Ramos (cell line): ENCODE measurements at regions not wholly inside any gene's neighbourhood (a gene's known extent, or its start where the extent isn't known, plus 50 kb on each side); places are given as distances from the start of the nearest gene placed in this dataset.

Experiments used
- in situ Hi-C: fragments of 300-500 bp; cut with MboI; formaldehyde crosslinking; loops from one replicate; pipeline ENCODE4 v1.14.3; 2022; ENCODE audit warnings: low sequenced_read_pairs; ENCODE audit not compliant: unreplicated experiment

DNA sequence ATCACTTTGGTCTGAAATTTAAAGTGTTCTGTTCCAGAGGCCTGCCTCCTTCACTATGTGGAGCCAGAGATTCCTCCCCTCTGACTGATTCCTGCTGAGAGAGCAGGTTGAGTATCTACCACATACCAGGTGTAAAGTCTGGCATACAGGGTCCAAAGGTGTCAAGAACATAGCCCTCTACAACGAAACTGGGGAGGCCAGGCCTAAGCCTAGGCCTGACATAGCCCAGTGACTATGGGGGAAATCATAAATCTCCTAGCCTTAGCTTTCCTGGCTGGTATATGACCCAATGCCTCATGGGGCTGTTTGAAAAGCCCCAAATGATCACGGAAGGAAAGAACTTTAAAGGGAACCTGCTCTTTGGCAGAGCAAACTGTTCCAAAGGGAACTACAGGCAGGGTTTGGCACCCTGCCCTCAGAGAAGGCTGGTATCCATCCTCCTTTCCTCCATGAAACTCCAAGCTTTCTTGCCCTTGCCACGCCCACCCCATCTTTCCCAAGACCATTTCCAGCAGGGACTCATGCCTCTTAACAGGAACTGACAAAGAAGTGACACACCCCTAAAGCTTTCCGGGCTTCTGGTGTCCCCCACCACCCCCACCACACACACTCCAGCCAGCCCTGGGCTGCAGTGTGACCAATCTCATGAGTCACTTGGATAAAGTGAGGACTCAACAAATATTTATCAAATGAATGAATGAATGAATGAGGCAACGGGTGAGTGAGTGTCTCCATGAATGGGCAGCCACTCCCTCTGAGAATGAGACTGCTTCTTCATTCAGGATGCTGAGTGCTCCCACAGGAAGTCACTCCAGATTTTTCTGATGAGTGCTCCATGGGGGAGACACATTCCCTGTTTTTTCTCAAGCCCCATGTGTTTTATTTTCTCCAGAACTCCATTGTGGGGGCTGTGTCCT is 93.3 kb upstream of the CALM2 start:
- in situ Hi-C loops, result no loop called here

DNA sequence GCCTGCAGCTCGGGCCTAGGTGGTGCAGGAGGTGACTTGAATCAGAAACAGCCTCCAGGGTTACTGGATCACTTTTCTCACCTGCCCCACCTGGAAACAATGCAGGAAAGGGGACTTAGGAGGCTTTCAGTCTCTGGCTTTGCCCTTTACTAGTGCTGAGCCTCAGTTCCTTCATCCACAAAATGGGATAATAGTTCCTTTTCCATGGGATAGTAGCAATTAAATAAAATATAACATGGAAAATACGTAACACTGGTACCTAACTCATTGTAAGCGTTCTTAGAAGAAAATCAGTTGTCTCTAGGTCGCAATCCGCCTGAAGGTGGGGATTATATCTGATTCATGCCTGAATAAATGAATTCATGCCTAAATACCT is 91.4 kb upstream of the CALM2 start:
- in situ Hi-C loops, result no loop called here

DNA sequence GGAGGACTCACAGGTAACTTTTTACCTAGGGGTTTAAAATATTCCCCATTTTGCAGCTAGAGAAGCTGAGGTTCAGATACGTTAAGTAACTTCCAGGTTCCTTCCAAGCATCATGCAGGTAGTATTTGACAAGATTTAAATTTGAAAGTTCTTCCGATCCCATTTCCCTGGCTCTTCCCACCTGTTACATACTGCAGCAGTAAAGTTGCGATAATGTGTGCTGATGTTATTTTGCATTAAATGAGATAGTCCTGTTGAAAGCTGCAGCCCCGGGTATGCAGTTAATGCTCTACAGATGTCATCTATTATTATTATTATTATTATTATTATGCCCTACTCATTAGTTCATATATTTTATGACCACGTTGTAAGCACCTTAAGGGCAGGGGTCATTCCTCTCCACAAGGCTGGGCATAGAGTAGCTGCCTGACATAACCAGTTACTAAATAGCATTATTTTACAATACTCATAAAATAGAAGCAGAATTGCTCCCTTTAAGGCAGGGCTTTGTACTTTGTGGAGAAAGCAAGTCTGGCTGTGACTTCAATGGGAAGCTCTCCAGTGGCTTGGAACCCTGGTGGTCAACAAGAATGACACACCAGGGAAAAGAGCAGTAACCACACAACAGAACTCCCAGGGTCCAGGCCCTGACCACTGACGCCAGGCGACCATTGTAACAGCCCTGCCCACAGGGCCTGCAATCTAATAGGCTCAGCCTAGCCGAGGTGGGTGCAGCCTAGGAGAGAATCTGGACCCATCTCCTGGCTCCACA is 90.8 kb upstream of the CALM2 start:
- in situ Hi-C loops, result no loop called here

DNA sequence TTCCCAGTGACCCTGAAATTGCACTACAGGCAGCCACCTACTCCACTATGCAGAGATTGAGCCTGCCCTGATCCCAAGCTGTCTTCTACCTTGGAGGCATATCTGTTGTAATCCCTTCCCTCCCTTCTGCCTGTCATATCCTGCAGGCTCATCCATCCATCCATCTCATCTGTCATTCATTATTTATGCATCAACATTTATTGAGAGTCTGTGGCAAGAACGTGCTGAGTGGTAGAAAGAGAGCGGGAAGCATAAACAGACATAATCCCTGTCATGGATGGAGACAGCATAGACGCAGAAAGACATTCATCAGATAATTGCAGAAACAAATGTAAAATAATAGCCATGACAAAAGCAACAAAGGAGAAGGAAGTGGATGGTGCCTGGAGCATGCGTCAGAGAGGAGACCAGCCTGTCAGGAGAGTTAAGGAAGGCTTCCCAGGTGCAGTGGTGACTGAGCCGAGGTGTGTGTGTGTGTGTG is 89.5 kb upstream of the CALM2 start:
- in situ Hi-C loops, result no loop called here

DNA sequence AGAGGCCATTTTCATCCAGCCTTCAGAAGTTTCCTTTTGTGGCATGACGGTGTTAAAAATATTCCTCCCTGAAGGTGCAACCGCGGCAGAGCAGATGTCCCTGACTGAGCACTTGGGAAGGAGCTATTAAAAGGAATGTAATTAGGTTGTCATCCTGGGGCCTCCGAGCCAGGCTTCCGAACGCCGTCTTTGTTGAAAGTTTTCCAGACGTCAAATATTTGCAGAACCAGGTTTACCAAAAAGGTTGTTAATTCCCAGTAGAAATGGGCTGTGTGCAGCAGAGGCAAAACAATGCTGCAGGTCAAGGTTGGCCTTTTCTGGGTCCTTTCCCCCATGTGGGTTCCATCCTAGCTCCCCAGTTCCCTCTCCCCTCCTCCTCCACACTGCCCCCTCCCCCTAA is 88.8 kb upstream of the CALM2 start:
- in situ Hi-C loops, result no loop called here

DNA sequence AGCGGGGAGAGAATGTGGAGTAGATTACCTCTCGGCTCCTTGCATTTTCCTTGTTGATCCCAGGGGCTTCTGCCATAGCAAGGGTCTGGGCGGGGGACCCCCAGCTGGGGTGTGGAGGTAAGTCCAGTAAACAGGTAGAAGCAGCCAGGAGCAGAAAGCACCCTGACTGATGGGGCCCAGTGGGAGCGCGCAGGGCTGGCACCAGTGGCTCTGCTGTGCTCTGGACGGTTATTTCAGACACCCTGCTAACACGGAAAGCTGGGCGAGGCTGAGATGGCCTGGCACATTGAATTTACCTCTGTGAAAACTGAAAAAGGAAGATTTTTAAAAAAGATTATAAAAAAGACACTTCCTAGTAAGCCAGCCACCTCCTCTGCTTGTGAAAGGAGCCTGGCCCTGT is 88.4 kb upstream of the CALM2 start:
- in situ Hi-C loops, result no loop called here

DNA sequence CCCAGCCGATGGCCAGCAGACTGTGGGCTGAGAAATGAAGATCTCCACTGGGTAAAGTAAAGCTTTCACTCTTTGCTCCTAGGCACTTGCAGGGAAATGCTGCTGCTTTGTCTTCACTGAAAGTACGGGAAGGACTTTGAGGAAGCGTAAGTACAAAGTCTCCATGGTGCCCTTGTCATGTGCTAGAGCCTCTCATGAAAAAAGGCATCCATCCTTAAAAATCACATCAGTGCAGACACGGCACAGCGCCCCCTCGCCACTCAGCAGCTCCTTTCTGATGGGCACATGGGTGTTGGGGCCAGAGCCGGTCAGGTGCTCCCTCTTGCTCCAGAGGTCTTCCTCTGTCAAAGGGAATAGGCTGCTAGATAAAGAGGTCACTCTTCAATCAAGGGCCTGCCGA is 87.8 kb upstream of the CALM2 start:
- in situ Hi-C loops, result no loop called here

DNA sequence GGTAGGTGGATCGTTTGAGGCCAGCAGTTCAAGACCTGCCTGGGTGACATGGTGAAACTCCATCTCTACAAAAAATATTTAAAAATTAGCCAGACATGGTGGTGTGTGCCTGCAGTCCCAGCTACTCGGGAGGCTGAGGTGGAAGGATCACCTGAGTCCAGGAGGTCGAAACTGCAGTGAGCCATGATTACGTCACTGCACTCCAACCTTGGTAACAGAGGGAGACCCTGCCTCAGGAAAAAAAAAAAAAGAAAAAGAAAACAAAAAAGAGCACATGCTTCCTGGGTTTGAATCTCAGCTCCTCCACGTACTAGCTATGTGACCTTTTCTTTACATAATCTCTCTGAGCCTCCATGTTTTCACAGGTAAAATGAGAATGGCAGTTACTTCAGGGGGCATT is 86.3 kb upstream of the CALM2 start:
- in situ Hi-C loops, result no loop called here

DNA sequence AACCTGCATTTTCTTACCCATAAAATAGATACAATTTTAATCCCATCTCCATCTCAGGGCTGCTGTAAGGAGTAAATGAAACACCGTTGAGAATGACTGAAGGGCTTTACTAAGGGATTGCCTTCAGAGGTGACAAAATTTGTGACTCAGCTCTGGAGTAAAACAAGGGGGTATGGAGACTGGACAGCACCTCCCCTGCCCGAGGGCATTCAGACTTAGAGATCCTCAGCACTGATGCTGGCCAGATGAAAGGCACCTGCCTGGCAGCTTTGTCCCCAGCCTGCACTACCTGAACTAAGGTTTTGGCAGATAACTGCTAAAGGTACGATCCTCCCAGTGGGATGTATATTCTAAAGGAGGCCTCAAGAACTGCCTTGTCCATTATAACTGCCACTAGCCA is 84.7 kb upstream of the CALM2 start:
- in situ Hi-C loops, result no loop called here

DNA sequence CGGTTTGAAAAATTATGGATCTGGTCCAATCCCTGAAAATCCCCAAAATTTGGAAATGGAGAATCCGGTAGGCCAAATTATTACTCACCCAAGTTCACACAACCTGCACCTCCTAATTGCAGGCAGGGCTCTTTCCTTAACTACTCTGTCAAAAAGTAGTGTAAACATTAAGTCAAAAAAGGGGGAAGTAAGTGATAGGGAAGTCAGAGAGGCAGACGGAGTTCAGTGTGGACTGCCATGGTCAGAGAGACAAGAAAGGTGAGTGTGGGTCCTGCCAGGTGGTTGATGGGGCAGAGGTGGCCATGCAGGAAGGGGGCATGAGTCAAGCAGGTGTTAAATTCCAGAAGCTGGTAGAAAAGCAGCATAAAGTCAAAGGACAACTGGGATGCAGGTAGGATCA is 83.5 kb upstream of the CALM2 start:
- in situ Hi-C loops, result no loop called here

DNA sequence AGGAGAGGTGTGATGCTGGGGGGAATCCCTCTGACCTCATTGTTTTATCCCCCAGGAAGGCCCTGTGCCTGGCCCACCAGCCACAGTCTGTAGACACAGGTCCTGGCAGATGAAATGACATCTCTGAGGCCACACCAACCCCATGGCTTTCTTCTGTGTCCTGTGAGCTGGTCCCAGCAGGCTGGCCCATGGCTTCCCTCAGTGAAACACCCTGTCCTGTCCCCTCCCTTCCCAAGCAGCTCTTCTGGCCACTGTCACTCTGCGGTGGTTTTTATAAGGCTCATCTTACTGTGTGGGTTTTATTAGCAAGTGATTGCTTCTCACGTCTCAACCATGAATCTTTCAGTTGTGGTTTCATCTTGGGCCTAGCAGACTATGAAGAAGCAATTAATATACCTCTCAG is 81.6 kb upstream of the CALM2 start:
- in situ Hi-C loops, result no loop called here

DNA sequence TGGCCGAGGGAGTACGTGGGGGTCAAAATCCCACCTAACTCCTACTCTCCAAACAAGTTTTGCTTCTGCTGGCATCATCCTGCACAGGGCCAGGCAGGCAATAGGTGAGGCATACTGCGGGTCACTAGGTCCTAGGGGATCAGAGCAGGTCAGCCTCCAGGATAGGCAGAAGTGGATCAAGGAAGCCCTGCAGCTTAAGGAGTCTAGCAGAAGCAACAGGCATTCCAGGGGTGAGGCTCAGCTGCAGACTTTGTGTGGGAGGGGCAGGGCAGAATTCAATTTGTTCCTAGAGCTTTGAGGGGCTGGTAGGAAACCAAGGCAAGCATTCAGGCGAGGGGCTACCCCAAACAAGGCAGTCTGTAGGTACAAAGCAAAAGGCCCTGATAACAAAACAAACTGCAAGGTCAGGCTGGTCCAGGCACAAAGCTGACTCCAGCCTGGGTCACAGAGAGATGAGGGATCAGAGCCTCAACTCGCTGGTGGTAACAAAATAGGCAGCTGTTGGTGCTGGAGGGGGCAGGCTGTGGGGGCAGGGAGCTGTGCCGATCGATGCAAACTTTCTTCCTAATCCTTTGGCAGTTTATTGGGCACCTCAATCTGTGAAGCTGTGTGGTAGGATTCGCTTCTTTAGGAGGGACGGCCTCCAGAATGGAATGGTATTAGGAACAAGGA is 80.2 kb upstream of the CALM2 start:
- in situ Hi-C loops, result no loop called here

DNA sequence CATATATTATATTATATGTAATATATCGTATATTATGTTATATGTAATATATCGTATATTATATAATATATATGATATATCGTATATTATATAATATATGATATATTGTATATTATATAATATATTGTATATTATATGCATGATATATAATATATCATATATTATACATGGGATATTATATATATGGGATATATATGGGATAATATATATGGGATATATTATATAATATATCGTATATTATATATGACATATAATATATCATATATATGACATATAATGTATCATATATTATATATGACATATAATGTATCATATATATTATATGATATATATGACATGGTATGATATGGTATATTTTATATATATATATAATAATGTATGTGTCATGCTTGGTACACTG is 79.5 kb upstream of the CALM2 start:
- in situ Hi-C loops, result no loop called here

DNA sequence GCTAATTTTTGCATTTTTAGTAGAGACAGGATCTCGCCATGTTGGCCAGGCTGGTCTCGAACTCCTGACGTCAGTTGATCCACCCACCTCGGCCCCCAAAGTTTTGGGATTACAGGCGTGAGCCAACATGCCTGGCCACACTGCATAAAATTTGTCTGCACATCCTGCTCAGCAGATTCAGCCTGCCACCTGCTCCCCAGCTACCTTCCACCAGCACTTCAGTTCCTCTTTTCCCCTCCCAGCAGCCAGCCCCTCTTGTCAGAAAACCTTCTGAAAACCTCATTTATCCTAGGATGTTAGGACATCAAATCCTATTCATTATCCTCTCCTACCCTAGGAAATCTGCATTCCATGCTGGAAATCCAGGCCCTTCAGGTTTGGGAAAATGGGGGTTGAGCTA is 78.2 kb upstream of the CALM2 start:
- in situ Hi-C loops, result no loop called here

DNA sequence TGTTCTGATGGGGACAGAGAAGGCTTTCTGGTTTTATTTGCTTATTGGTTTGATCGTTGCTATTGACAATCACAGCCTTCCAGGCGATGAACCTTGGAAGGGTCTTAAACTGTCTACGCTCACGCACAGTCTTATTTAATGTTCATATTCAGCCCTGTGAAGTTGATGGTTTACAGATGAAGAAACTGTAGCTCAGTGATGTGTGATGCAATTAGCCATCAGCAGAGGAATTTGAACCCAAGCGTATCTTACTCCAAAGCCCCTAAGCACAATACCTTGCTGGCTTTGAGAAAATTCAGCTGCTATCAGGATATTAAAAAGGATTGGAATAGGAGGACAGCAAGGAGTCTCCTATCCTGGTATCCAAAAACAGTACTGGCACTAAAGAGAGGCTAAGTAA is 77.1 kb upstream of the CALM2 start:
- in situ Hi-C loops, result no loop called here

DNA sequence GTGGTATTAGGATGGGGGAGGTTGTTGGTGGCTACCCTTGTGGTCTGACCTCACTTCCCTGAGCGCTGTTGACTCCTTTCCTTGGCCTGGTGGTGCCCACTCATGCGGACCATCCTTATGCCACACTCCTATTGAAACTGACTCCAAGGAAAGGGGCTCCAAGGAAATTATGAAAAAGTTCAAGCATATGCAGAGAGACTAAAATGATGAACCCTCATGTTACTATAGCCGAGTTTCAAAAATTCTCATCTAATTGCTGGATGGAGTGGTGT is 75.0 kb upstream of the CALM2 start:
- in situ Hi-C loops, result no loop called here

DNA sequence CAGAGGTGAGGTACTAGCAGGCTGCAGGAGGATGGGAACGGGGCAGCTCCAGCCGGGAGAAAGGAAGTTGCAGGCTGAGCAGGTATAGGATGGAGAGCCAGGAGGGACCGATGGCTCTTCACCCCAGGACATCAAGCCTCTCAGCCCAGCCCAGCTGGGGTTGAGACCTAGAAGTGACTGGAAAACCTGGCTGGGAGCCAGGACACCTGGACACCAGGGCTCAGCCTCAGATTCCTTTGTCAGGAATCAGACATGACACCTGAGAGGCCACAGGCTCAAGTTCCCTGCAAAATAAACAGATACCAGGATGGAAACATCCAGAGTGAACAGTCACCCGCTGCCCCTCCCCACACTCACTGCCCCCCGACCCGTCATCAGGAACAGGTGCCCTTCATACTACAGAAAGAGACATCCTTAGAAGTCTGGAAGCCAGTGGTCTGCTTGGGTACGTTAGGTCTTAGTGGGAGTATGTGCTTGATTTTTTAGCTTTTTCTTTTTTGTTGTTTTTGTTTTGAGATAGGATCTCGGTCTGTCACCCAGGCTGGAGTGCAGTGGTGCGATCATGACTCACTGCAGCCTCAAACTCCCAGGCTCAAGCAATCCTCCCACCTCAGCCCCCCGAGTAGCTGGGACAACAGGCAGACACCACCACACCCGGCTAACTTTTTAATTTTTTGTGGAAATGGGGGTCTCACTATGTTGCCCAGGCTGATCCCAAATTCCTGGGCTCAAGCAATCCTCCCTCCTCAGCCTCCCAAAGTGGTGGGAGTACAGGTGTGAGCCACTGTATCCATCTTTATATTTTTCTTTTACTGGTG is 74.5 kb upstream of the CALM2 start:
- in situ Hi-C loops, result no loop called here

DNA sequence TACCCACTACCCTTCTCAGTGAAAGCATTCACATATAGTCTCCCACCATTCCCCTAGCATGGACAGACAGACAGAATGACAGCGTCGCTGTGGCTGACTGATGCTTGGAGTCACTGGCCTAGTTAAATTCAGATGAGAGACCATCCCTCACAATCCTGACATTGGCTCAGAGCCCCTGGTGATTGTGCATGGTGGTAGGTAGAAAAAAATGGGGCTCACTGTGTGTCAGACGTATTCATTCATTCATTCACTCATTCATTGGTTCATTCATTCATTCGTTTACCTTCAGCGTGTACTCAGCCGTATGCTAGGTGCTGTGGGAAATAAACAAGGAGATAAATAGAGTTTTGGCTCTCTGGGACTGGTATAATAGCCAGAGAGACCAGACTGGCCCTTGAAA is 73.6 kb upstream of the CALM2 start:
- in situ Hi-C loops, result no loop called here

DNA sequence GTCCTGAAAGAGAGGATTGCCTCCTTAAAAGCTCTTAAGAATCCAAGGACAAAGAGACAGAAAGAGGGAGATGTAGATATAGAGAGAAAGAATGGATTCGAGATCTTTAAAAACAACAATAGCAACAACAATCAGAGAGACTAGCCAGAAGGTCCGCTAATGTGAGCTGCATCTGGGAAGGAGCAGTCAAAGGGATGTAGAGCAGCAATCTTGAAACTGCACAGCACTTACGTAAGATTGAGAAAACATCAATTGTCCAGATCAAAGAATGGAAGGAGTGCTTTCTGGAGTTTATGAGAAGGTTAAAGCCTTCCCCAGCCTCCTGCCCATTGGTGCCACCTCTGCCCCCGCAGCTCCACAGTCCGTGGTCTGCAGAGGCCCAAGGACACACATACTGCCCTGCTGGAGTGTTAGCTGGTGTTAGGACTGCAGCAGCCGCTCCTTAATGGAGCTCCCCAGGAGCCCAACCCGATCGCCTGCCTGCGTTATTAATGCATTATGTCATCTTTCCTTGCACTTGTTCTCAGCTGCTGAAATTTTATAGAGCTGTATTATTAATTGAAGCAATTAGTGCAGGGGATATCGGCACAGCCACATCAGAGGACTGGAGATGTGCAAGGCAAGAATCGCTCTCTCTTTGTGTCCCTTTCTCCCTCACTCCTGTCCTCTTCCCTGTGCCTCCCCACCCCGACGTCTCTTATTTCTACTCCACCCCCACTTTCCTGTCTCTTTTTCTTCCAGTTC is 73.0 kb upstream of the CALM2 start:
- in situ Hi-C loops, result no loop called here
